ENCODE measurements at regions not wholly inside any gene's neighbourhood (a gene's known extent, or its start where the extent isn't known, plus 50 kb on each side); places are given as distances from the start of the nearest gene placed in this dataset.

DNA sequence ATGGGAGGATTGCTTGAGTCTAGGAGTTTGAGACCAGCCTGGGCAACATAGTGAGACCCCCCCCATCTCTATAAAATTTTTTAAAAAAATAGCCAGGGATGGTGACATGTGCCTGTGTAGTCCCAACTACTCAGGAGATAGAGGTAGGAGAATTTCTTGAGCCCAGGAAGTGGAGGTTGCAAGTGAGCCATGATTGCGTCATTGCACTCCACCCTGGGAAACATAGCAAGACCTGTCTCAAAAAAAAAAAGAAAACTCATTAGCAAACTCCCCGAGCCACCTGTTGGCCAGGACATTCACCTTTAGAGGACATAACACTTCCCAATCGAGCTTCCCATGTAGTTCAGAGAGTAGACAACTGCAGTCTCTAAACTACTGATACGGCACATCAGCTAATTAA lies 274.2 kb downstream of the ABCC12 start (continued):
- TF ChIP-seq, protein P1, sequence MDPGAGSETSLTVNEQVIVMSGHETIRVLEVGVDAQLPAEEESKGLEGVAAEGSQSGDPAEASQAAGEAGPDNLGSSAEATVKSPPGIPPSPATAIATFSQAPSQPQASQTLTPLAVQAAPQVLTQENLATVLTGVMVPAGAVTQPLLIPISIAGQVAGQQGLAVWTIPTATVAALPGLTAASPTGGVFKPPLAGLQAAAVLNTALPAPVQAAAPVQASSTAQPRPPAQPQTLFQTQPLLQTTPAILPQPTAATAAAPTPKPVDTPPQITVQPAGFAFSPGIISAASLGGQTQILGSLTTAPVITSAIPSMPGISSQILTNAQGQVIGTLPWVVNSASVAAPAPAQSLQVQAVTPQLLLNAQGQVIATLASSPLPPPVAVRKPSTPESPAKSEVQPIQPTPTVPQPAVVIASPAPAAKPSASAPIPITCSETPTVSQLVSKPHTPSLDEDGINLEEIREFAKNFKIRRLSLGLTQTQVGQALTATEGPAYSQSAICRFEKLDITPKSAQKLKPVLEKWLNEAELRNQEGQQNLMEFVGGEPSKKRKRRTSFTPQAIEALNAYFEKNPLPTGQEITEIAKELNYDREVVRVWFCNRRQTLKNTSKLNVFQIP (CRISPR knock-in tag; IDR thresholded peaks at IDR 0.05; ENCODE audit: borderline replicate concordance, low read depth): no peak
- TF ChIP-seq, protein P2, sequence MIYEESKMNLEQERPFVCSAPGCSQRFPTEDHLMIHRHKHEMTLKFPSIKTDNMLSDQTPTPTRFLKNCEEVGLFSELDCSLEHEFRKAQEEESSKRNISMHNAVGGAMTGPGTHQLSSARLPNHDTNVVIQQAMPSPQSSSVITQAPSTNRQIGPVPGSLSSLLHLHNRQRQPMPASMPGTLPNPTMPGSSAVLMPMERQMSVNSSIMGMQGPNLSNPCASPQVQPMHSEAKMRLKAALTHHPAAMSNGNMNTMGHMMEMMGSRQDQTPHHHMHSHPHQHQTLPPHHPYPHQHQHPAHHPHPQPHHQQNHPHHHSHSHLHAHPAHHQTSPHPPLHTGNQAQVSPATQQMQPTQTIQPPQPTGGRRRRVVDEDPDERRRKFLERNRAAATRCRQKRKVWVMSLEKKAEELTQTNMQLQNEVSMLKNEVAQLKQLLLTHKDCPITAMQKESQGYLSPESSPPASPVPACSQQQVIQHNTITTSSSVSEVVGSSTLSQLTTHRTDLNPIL (CRISPR knock-in tag; IDR thresholded peaks at IDR 0.05; ENCODE audit: low read depth): no peak
- no peak for TF ChIP-seq SNAI2 (CRISPR knock-in tag; IDR thresholded peaks at IDR 0.05)

DNA sequence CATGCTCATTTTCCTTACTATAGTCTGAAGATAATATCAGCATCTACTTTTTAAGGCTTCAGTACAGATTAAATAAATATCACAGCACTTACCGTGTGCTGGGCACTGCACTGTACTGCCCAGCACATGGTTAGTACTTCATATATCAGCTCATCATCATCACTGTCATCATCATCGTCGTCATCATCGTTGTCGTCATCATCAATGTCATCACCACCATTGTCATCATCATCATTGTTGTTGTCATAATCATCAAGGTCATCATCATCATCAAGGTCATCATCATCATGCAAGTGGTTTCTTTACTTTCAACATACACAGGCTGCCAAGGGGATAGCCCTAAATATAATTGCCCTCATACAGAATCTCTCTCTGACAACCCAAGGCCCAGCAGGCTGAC lies 275.1 kb downstream of the ABCC12 start:
- TF ChIP-seq ISL1 (CRISPR knock-in tag; IDR thresholded peaks at IDR 0.05): no peak
- no peak for TF ChIP-seq SNAI2 (CRISPR knock-in tag; IDR thresholded peaks at IDR 0.05)
- TF ChIP-seq BACH2 (CRISPR knock-in tag; IDR thresholded peaks at IDR 0.05; ENCODE audit: borderline replicate concordance): no peak
- TF ChIP-seq, protein P3, sequence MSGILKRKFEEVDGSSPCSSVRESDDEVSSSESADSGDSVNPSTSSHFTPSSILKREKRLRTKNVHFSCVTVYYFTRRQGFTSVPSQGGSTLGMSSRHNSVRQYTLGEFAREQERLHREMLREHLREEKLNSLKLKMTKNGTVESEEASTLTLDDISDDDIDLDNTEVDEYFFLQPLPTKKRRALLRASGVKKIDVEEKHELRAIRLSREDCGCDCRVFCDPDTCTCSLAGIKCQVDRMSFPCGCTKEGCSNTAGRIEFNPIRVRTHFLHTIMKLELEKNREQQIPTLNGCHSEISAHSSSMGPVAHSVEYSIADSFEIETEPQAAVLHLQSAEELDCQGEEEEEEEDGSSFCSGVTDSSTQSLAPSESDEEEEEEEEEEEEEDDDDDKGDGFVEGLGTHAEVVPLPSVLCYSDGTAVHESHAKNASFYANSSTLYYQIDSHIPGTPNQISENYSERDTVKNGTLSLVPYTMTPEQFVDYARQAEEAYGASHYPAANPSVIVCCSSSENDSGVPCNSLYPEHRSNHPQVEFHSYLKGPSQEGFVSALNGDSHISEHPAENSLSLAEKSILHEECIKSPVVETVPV (CRISPR knock-in tag; IDR thresholded peaks at IDR 0.05): no peak
- TF ChIP-seq RARB (CRISPR knock-in tag; IDR thresholded peaks at IDR 0.05): no peak
- TF ChIP-seq, protein P4, sequence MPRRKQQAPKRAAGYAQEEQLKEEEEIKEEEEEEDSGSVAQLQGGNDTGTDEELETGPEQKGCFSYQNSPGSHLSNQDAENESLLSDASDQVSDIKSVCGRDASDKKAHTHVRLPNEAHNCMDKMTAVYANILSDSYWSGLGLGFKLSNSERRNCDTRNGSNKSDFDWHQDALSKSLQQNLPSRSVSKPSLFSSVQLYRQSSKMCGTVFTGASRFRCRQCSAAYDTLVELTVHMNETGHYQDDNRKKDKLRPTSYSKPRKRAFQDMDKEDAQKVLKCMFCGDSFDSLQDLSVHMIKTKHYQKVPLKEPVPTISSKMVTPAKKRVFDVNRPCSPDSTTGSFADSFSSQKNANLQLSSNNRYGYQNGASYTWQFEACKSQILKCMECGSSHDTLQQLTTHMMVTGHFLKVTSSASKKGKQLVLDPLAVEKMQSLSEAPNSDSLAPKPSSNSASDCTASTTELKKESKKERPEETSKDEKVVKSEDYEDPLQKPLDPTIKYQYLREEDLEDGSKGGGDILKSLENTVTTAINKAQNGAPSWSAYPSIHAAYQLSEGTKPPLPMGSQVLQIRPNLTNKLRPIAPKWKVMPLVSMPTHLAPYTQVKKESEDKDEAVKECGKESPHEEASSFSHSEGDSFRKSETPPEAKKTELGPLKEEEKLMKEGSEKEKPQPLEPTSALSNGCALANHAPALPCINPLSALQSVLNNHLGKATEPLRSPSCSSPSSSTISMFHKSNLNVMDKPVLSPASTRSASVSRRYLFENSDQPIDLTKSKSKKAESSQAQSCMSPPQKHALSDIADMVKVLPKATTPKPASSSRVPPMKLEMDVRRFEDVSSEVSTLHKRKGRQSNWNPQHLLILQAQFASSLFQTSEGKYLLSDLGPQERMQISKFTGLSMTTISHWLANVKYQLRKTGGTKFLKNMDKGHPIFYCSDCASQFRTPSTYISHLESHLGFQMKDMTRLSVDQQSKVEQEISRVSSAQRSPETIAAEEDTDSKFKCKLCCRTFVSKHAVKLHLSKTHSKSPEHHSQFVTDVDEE (CRISPR knock-in tag; IDR thresholded peaks at IDR 0.05): no peak
- TF ChIP-seq, protein P1 (CRISPR knock-in tag; IDR thresholded peaks at IDR 0.05; ENCODE audit: borderline replicate concordance, low read depth): no peak
- no peak for TF ChIP-seq ZNF8 (CRISPR knock-in tag; IDR thresholded peaks at IDR 0.05)
- no peak for TF ChIP-seq PPARA (CRISPR knock-in tag; IDR thresholded peaks at IDR 0.05; ENCODE audit: borderline replicate concordance)
- no peak for TF ChIP-seq ZC3H10 (CRISPR knock-in tag; IDR thresholded peaks at IDR 0.05)
- no peak for TF ChIP-seq ZNF565 (CRISPR knock-in tag; conservative IDR thresholded peaks at IDR 0.05; ENCODE audit: low read depth)
- TF ChIP-seq CSDC2 (CRISPR knock-in tag; IDR thresholded peaks at IDR 0.05): no peak
- no peak for TF ChIP-seq ZFP30 (CRISPR knock-in tag; IDR thresholded peaks at IDR 0.05)
- TF ChIP-seq, protein P5, sequence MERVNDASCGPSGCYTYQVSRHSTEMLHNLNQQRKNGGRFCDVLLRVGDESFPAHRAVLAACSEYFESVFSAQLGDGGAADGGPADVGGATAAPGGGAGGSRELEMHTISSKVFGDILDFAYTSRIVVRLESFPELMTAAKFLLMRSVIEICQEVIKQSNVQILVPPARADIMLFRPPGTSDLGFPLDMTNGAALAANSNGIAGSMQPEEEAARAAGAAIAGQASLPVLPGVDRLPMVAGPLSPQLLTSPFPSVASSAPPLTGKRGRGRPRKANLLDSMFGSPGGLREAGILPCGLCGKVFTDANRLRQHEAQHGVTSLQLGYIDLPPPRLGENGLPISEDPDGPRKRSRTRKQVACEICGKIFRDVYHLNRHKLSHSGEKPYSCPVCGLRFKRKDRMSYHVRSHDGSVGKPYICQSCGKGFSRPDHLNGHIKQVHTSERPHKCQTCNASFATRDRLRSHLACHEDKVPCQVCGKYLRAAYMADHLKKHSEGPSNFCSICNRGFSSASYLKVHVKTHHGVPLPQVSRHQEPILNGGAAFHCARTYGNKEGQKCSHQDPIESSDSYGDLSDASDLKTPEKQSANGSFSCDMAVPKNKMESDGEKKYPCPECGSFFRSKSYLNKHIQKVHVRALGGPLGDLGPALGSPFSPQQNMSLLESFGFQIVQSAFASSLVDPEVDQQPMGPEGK (CRISPR knock-in tag; IDR thresholded peaks at IDR 0.05; ENCODE audit: borderline replicate concordance): no peak
- no peak for TF ChIP-seq GLIS3 (CRISPR knock-in tag; IDR thresholded peaks at IDR 0.05)
- TF ChIP-seq ZNF70 (CRISPR knock-in tag; IDR thresholded peaks at IDR 0.05): no peak
- TF ChIP-seq ARNTL (CRISPR knock-in tag; IDR thresholded peaks at IDR 0.05; ENCODE audit: borderline replicate concordance, low read depth): no peak
- TF ChIP-seq, protein P2 (CRISPR knock-in tag; IDR thresholded peaks at IDR 0.05; ENCODE audit: low read depth): no peak
- TF ChIP-seq OSR1 (CRISPR knock-in tag; IDR thresholded peaks at IDR 0.05): no peak
- TF ChIP-seq ESRRG (CRISPR knock-in tag; IDR thresholded peaks at IDR 0.05): no peak
- no peak for ATAC-seq

Data from SK-N-SH treated with all-trans-retinoic acid at 6 μM for 48 hours (cell line).